PC-9 (cell line): ENCODE measurements at regions not wholly inside any gene's neighbourhood (a gene's known extent, or its start where the extent isn't known, plus 50 kb on each side); places are given as distances from the start of the nearest gene placed in this dataset.
A peak's percentile ranks its signal among the peaks of the same experiment; 100 is the strongest.

Experiments
- BruUV-seq: library from RNA; stranded (reverse); fragments of 400-500 nt; replicated peaks from 2 replicates; lab custom pipeline; 2021; lab: Mats Ljungman, UMichigan
- CTCF ChIA-PET: fragments of 300-600 bp; sonication (Branson Sonifier 250); formaldehyde crosslinking; loops from one replicate; lab custom pipeline; 2022; ENCODE audit warnings: antibody characterized with exemption; lab: Charles Lee
- POLR2A ChIA-PET: fragments of 300-600 bp; sonication (Branson Sonifier 250); formaldehyde crosslinking; loops from one replicate; lab custom pipeline; 2022; ENCODE audit warnings: antibody characterized with exemption; ENCODE audit not compliant: unreplicated experiment; lab: Charles Lee
- DNase-seq, 2 experiments: peaks; one replicate each; pipeline versions ENCODE4 v3.0.0 to v3.0.0-alpha.2; 2015 to 2022; ENCODE audit warnings: mixed read lengths in 1 of 2
- H2AFZ ChIP-seq: fragments of 200-600 bp; sonication (generic); 2 replicates; pipeline ENCODE4 v1.8.1; 2017; ENCODE audit warnings: antibody characterized with exemption
- H3F3A ChIP-seq: fragments of 200-600 bp; sonication (generic); 2 replicates; pipeline ENCODE4 v1.8.1; 2017; ENCODE audit warnings: antibody characterized with exemption, mild to moderate bottlenecking, low read depth; ENCODE audit not compliant: insufficient read depth
- H3K27ac ChIP-seq: fragments of 200-600 bp; sonication (generic); 2 replicates; pipeline ENCODE4 v1.6.1; 2016; ENCODE audit warnings: mixed run types
- H3K27me3 ChIP-seq: fragments of 200-600 bp; sonication (generic); 2 replicates; pipeline ENCODE4 v1.6.1; 2016; ENCODE audit warnings: low read depth, mixed run types; ENCODE audit not compliant: insufficient read depth
- H3K36me3 ChIP-seq: fragments of 200-600 bp; sonication (generic); 2 replicates; pipeline ENCODE4 v1.6.1; 2016; ENCODE audit warnings: low read depth, mixed run types
- H3K4me1 ChIP-seq: fragments of 200-600 bp; sonication (generic); replicated peaks from 2 replicates; pipeline ENCODE4 v1.6.1; 2016; ENCODE audit warnings: mixed run types; ENCODE audit not compliant: insufficient read depth
- H3K4me2 ChIP-seq: fragments of 200-600 bp; sonication (generic); 2 replicates; pipeline ENCODE4 v1.6.1; 2017; ENCODE audit warnings: mixed run types
- H3K4me3 ChIP-seq: fragments of 200-600 bp; sonication (generic); 2 replicates; pipeline ENCODE4 v1.6.1; 2016; ENCODE audit warnings: mixed run types
- H3K79me2 ChIP-seq: fragments of 200-600 bp; sonication (generic); 2 replicates; pipeline ENCODE4 v1.6.1; 2017; ENCODE audit warnings: low read depth, mixed run types
- H3K9me2 ChIP-seq: fragments of 200-600 bp; sonication (generic); 2 replicates; pipeline ENCODE4 v1.8.1; 2017; ENCODE audit warnings: mild to moderate bottlenecking; ENCODE audit not compliant: insufficient read depth
- H3K9me3 ChIP-seq: fragments of 200-600 bp; sonication (generic); 2 replicates; pipeline ENCODE4 v1.8.1; 2016; ENCODE audit warnings: low read depth; ENCODE audit not compliant: insufficient read depth
- H4K20me1 ChIP-seq: fragments of 200-600 bp; sonication (generic); 2 replicates; pipeline ENCODE4 v1.8.1; 2017; ENCODE audit not compliant: insufficient read depth
- EZH2 ChIP-seq: fragments of 200-600 bp; sonication (generic); IDR thresholded peaks from 2 replicates; pipeline ENCODE4 v1.8.0; 2017; ENCODE audit warnings: antibody characterized with exemption, low read depth
- intact Hi-C: fragments of 100-400 bp; cut with micrococcal nuclease; formaldehyde crosslinking; loops from one replicate; pipeline ENCODE4 v1.10.0; 2022; ENCODE audit not compliant: unreplicated experiment
- TF ChIP-seq, protein P1 (sequence below): fragments of 200-600 bp; sonication (generic); conservative IDR thresholded peaks from 2 replicates; pipeline ENCODE4 v1.6.1; 2017; ENCODE audit warnings: mixed run types, antibody characterized with exemption, mild to moderate bottlenecking, moderate library complexity

DNA sequence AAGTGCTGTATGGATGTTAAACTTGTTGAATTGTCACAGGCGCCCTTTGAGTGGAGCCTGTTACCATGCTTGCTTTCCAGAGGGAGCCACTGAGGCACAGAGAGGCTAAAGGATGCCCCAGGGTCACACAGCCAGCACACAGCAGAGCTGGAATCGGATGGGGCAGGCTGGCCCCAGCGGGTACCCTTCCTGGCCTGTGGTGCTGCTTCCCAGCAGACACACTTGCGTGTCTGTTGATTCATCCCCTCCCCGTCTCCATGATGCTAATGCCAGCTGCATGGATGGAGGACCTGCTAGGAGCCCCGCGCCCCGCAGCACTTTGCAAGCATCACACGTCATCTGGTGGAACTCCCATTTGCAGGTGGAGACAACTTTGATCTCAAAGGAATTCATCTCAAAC lies 52.4 kb upstream of the SHISAL1 start:
- peak in 1 of 2 experiments; percentile 8 for DNase-seq
- BruUV-seq: no TSS peak
- Histone ChIP-seq H3K9me2 (no peaks in the 10 kb centered on the region), H3K4me2 (no peak overlapping the region), H3K27me3 (no peaks in the 10 kb centered on the region), H3K79me2 (no peaks in the 10 kb centered on the region), H3K27ac (no peak overlapping the region), H3K4me3 (no peak overlapping the region), H4K20me1 (no peaks in the 10 kb centered on the region), H3K36me3 (no peaks in the 10 kb centered on the region), H2AFZ (no peak overlapping the region), H3F3A (peaks cover 27% of the 10 kb centered on the region; the same call in 1 of the 2 replicates), H3K4me1 (peaks cover 44% of the 10 kb centered on the region), H3K9me3 (no peaks in the 10 kb centered on the region)
- intact Hi-C loops: no loop called here
- CTCF ChIA-PET: interaction anchor here (0.6 kb wide), 1 partner anchor 486 kb away, joined by 3 read pairs; no protein-coding TSS in a partner anchor
- no peak for TF ChIP-seq EZH2
- TF ChIP-seq, protein P1, sequence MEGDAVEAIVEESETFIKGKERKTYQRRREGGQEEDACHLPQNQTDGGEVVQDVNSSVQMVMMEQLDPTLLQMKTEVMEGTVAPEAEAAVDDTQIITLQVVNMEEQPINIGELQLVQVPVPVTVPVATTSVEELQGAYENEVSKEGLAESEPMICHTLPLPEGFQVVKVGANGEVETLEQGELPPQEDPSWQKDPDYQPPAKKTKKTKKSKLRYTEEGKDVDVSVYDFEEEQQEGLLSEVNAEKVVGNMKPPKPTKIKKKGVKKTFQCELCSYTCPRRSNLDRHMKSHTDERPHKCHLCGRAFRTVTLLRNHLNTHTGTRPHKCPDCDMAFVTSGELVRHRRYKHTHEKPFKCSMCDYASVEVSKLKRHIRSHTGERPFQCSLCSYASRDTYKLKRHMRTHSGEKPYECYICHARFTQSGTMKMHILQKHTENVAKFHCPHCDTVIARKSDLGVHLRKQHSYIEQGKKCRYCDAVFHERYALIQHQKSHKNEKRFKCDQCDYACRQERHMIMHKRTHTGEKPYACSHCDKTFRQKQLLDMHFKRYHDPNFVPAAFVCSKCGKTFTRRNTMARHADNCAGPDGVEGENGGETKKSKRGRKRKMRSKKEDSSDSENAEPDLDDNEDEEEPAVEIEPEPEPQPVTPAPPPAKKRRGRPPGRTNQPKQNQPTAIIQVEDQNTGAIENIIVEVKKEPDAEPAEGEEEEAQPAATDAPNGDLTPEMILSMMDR: no peak
- POLR2A ChIA-PET: no interaction called here

DNA sequence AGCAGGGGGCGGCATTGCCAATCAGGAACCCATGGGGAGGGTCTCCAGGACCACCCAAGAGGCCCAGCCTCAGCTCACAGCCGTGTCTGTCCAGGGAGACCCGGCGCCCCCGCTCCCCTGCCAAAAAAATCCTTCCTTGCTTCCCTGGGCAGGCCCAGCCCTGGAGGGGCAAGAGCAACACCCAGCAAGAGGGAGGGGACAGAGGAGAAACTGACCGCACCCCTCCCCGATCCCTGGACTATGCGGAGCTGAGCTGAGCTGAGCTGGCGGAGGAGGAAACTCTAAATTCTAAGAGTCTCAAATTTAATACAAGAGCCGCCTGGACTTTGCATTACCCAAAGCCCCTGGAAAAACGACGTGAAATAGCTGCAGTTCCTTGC lies 52.0 kb upstream of the SHISAL1 start:
- intact Hi-C loops: loop anchor here (5.0 kb wide), 3 partner anchors 118 to 188 kb away; partner anchors contain the start of gene RTL6
- CTCF ChIA-PET: no interaction called here
- POLR2A ChIA-PET: no interaction called here
- H3K9me3 ChIP-seq: no peaks in the 10 kb centered on the region
- H3K27me3 ChIP-seq: no peaks in the 10 kb centered on the region
- no peak overlapping the region for H3K4me2 ChIP-seq
- H4K20me1 ChIP-seq: no peaks in the 10 kb centered on the region
- H3K27ac ChIP-seq: no peak overlapping the region
- DNase-seq: no peak
- H2AFZ ChIP-seq: no peak overlapping the region
- TF ChIP-seq, protein P1: no peak
- TF ChIP-seq EZH2: no peak
- H3K36me3 ChIP-seq: no peaks in the 10 kb centered on the region
- BruUV-seq: no TSS peak
- H3K9me2 ChIP-seq: no peaks in the 10 kb centered on the region
- peaks cover 48% of the 10 kb centered on the region for H3K4me1 ChIP-seq
- no peaks in the 10 kb centered on the region for H3K79me2 ChIP-seq
- no peak overlapping the region for H3K4me3 ChIP-seq
- peaks cover 31% of the 10 kb centered on the region; the same call in 1 of the 2 replicates for H3F3A ChIP-seq

DNA sequence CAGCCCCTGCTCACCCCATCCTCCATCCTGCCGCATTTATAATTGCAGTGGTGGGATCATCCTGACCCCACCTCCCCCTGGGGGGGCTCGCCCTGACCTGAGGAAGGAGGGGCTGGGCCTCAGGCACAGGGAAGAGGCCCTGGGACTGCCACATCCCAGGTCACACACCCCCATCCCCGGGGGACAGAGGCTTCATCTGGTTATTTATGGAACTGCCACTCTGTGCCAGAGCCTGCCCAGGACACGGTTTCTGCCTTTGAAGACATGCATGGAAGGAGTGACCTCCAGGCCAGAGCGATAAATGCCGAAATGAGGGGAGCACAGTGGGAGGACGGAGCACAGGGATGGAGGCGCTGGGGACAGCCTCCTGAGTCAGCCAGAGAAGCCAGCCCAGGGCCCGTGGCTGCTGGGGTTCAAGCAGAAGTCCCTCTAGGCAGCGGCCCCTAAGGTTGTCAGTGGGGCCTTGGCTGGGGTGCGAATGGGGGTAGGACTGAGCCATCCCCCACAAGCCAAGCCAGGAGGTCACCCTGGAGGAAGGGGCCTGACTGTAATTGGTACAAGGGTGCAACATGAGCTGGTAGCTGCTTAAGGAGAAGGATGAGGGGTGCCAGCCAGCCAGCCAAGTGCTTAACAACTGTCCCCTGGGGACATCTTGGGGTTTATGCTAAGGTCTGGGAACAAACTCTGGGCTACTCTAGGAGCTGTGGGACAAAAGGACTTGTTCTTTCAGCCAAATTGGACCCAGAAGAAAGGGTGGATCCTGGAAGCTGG lies 51.4 kb upstream of the SHISAL1 start:
- no peak overlapping the region for H2AFZ ChIP-seq

More for the DNA sequence above, 51.4 kb upstream of the SHISAL1 start:
- TF ChIP-seq, protein P1: no peak
- no peak for TF ChIP-seq EZH2
- Histone ChIP-seq H3K36me3 (no peaks in the 10 kb centered on the region), H3K79me2 (no peaks in the 10 kb centered on the region), H3K4me2 (peak overlapping the region; percentile 74), H3K27ac (peak overlapping the region; percentile 90), H3K27me3 (no peaks in the 10 kb centered on the region), H4K20me1 (no peaks in the 10 kb centered on the region), H3K9me2 (no peaks in the 10 kb centered on the region), H3K4me1 (peaks cover 54% of the 10 kb centered on the region), H3F3A (peaks cover 36% of the 10 kb centered on the region; the same call in 1 of the 2 replicates), H3K9me3 (no peaks in the 10 kb centered on the region), H3K4me3 (peak overlapping the region; percentile 30; the same call in 1 of the 2 replicates)
- peak in 1 of 2 experiments; percentile 22 for DNase-seq
- intact Hi-C loops: loop anchor here (5.0 kb wide), 3 partner anchors 118 to 188 kb away; partner anchors contain the start of gene RTL6
- POLR2A ChIA-PET: no interaction called here
- CTCF ChIA-PET: no interaction called here
- no TSS peak for BruUV-seq
